Thyroid gland (tissue), 4 donors: ENCODE measurements at regions not wholly inside any gene's neighbourhood (a gene's known extent, or its start where the extent isn't known, plus 50 kb on each side); places are given as distances from the start of the nearest gene placed in this dataset.

Experiments
- POLR2A ChIP-seq, 2 donors: fragments of 450-650 bp; IDR thresholded peaks; one replicate each; pipeline ENCODE4 v1.6.1; 2017; ENCODE audit warnings: antibody characterized with exemption in 2 of 2, mild to moderate bottlenecking in 2 of 2, moderate library complexity in 1 of 2
- TF ChIP-seq, protein P1 (sequence below), 6 experiments: fragments of 200-600 bp in 3 of 6; fragments of 450-650 bp in 3 of 6; sonication (generic) in 3 of 6; IDR thresholded peaks; one replicate each; pipeline ENCODE4 v1.5.1; 2016 to 2019; ENCODE audit warnings: antibody characterized with exemption in 6 of 6, mild to moderate bottlenecking in 2 of 6, inconsistent platforms in 1 of 6, moderate library complexity in 1 of 6

DNA sequence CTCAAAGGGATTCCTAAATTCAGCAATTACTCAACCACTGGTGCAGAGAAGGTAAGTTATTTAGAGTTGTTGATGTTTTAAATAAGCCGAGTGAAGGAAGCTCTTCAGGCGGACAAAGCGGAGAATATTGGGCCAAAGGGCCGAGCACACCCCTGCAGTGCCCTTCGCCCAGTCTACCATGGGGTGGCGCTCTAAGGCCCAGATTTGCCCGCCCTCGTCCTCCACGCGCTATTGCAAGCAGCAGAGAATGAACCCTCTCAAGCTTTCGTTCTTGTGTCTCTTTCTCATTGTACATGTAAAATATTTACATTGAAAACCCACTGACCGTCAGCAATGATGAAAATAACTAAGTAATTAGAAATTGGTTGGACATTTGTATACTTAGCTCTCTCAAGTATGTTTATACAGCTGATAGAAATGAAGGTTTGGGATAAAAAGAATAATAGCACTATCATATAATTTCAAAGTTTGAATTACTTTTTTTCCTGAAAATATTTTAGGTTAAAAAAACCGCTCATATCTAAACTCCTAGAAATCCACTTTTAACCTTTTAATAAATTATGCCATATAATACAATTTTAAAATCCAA is 195.0 kb upstream of the CEP162 start:
- TF ChIP-seq, protein P1, sequence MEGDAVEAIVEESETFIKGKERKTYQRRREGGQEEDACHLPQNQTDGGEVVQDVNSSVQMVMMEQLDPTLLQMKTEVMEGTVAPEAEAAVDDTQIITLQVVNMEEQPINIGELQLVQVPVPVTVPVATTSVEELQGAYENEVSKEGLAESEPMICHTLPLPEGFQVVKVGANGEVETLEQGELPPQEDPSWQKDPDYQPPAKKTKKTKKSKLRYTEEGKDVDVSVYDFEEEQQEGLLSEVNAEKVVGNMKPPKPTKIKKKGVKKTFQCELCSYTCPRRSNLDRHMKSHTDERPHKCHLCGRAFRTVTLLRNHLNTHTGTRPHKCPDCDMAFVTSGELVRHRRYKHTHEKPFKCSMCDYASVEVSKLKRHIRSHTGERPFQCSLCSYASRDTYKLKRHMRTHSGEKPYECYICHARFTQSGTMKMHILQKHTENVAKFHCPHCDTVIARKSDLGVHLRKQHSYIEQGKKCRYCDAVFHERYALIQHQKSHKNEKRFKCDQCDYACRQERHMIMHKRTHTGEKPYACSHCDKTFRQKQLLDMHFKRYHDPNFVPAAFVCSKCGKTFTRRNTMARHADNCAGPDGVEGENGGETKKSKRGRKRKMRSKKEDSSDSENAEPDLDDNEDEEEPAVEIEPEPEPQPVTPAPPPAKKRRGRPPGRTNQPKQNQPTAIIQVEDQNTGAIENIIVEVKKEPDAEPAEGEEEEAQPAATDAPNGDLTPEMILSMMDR (IDR thresholded peaks at IDR 0.05) = peak in 2 of 6 experiments; percentile 9 to 41
- no peak for TF ChIP-seq POLR2A (IDR thresholded peaks at IDR 0.05)
